Lower leg skin (tissue), 3 donors: ENCODE measurements at regions not wholly inside any gene's neighbourhood (a gene's known extent, or its start where the extent isn't known, plus 50 kb on each side); places are given as distances from the start of the nearest gene placed in this dataset.
"Not testable (repeated sequence)": the region's sequence is repeated elsewhere in the genome, so short reads cannot be mapped to it uniquely, and the experiment has no call there.

Experiments
- CTCF ChIP-seq, 3 donors: fragments of 450-650 bp; IDR thresholded peaks; one replicate each; pipeline ENCODE4 v1.5.1; 2016; ENCODE audit warnings: antibody characterized with exemption in 3 of 3, mild to moderate bottlenecking in 3 of 3, moderate library complexity in 2 of 3
- POLR2A ChIP-seq, 2 donors: fragments of 450-650 bp; IDR thresholded peaks; one replicate each; pipeline ENCODE4 v1.6.1; 2016 to 2017; ENCODE audit warnings: antibody characterized with exemption in 2 of 2, mild to moderate bottlenecking in 1 of 2, moderate library complexity in 1 of 2

GRCh38 chr5:148889936-148890335, 63.5 kb downstream of the ADRB2 start:
- not testable (repeated sequence) for TF ChIP-seq CTCF, POLR2A (IDR thresholded peaks at IDR 0.05)
